Vagina (tissue), 2 donors: ENCODE measurements at regions not wholly inside any gene's neighbourhood (a gene's known extent, or its start where the extent isn't known, plus 50 kb on each side); places are given as distances from the start of the nearest gene placed in this dataset.

Experiments
- DNase-seq, 2 donors: peaks; one replicate each; pipeline ENCODE4 v3.0.0-alpha.2; 2017; ENCODE audit errors: extremely low spot score in 2 of 2
- H3K27ac ChIP-seq: fragments of 200-600 bp; sonication (generic); one replicate; pipeline ENCODE4 v1.5.1; 2019
- H3K27me3 ChIP-seq: fragments of 200-600 bp; sonication (generic); one replicate; pipeline ENCODE4 v1.5.1; 2019
- H3K36me3 ChIP-seq, 2 donors: fragments of 200-600 bp; sonication (generic); one replicate each; pipeline ENCODE4 v1.5.1; 2017 to 2019
- H3K4me1 ChIP-seq: fragments of 200-600 bp; sonication (generic); one replicate; pipeline ENCODE4 v1.5.1; 2019
- H3K4me3 ChIP-seq, 2 donors: fragments of 200-600 bp; sonication (generic); 1 replicate in 1 of 2; 2 replicates in 1 of 2; pipeline ENCODE4 v1.5.1; 2016 to 2019
- H3K9me3 ChIP-seq: fragments of 200-600 bp; sonication (generic); one replicate; pipeline ENCODE4 v1.5.1; 2019
- CTCF ChIP-seq, 3 experiments: fragments of 450-650 bp in 2 of 3; fragments of 200-600 bp in 1 of 3; sonication (generic) in 1 of 3; IDR thresholded peaks; one replicate each; pipeline ENCODE4 v1.5.1; 2017 to 2019; ENCODE audit warnings: antibody characterized with exemption in 3 of 3, mild to moderate bottlenecking in 2 of 3, moderate library complexity in 2 of 3
- POLR2A ChIP-seq, 2 donors: fragments of 450-650 bp; IDR thresholded peaks; one replicate each; pipeline ENCODE4 v1.6.1; 2017; ENCODE audit warnings: antibody characterized with exemption in 2 of 2, mild to moderate bottlenecking in 2 of 2, moderate library complexity in 2 of 2
- POLR2AphosphoS5 ChIP-seq, 2 donors: sonication (generic); formaldehyde crosslinking; IDR thresholded peaks; one replicate each; pipeline ENCODE4 v1.9.0; 2017; ENCODE audit warnings: antibody characterized with exemption in 2 of 2, mild to moderate bottlenecking in 2 of 2, low read depth in 1 of 2; ENCODE audit not compliant: insufficient read depth in 1 of 2
- intact Hi-C: fragments of 100-400 bp; cut with DNase I; formaldehyde crosslinking; loops from one replicate; pipeline ENCODE4 v1.15.1; 2023

GRCh38 chr10:35843524-35844181 is 201.6 kb upstream of the FZD8 start:
- no peaks in the 10 kb centered on the region for H3K27me3 ChIP-seq
- intact Hi-C loops = no loop called here
- H3K4me1 ChIP-seq = no peaks in the 10 kb centered on the region
- no peak for DNase-seq
- H3K36me3 ChIP-seq = no peaks in the 10 kb centered on the region
- H3K4me3 ChIP-seq = no peak overlapping the region
- H3K9me3 ChIP-seq = no peaks in the 10 kb centered on the region
- TF ChIP-seq CTCF (IDR thresholded peaks at IDR 0.05) (no peak), POLR2A (IDR thresholded peaks at IDR 0.05) (no peak), POLR2AphosphoS5 (IDR thresholded peaks at IDR 0.05; ENCODE audit: insufficient read depth in 1 of 2, low read depth in 1 of 2) (no peak)
- no peak overlapping the region for H3K27ac ChIP-seq

- H3K27me3 ChIP-seq = no peaks in the 10 kb centered on the region
- intact Hi-C loops = no loop called here
- no peaks in the 10 kb centered on the region for H3K4me1 ChIP-seq
- H3K9me3 ChIP-seq = no peaks in the 10 kb centered on the region
- no peak overlapping the region for H3K27ac ChIP-seq
- no peak for DNase-seq
- no peak overlapping the region for H3K4me3 ChIP-seq
- no peak for TF ChIP-seq CTCF (IDR thresholded peaks at IDR 0.05)
- TF ChIP-seq POLR2A (IDR thresholded peaks at IDR 0.05) = no peak
- no peak for TF ChIP-seq POLR2AphosphoS5 (IDR thresholded peaks at IDR 0.05; ENCODE audit: insufficient read depth in 1 of 2, low read depth in 1 of 2)
- H3K36me3 ChIP-seq = no peaks in the 10 kb centered on the region
Measured at GRCh38 chr10:35838054-35838453, 196.0 kb upstream of the FZD8 start.

- no peak overlapping the region for H3K4me3 ChIP-seq
- intact Hi-C loops = no loop called here
- H3K27ac ChIP-seq = no peak overlapping the region
- H3K36me3 ChIP-seq = no peaks in the 10 kb centered on the region
- no peaks in the 10 kb centered on the region for H3K27me3 ChIP-seq
- H3K9me3 ChIP-seq = no peaks in the 10 kb centered on the region
- DNase-seq = no peak
- TF ChIP-seq CTCF (IDR thresholded peaks at IDR 0.05) (no peak), POLR2A (IDR thresholded peaks at IDR 0.05) (no peak), POLR2AphosphoS5 (IDR thresholded peaks at IDR 0.05; ENCODE audit: insufficient read depth in 1 of 2, low read depth in 1 of 2) (no peak)
- no peaks in the 10 kb centered on the region for H3K4me1 ChIP-seq
Measured at GRCh38 chr10:35835545-35835944, 193.4 kb upstream of the FZD8 start.

- no peak for DNase-seq
- Histone ChIP-seq H3K27me3 (no peaks in the 10 kb centered on the region), H3K36me3 (no peaks in the 10 kb centered on the region), H3K4me1 (no peaks in the 10 kb centered on the region), H3K27ac (no peak overlapping the region), H3K4me3 (no peak overlapping the region), H3K9me3 (no peaks in the 10 kb centered on the region)
- intact Hi-C loops = no loop called here
- TF ChIP-seq POLR2A (IDR thresholded peaks at IDR 0.05) = no peak
- no peak for TF ChIP-seq CTCF (IDR thresholded peaks at IDR 0.05)
- no peak for TF ChIP-seq POLR2AphosphoS5 (IDR thresholded peaks at IDR 0.05; ENCODE audit: insufficient read depth in 1 of 2, low read depth in 1 of 2)
Measured at GRCh38 chr10:35834877-35835494, 192.9 kb upstream of the FZD8 start.

GRCh38 chr10:35827783-35828182 is 185.7 kb upstream of the FZD8 start:
- H3K36me3 ChIP-seq = no peaks in the 10 kb centered on the region
- TF ChIP-seq POLR2A (IDR thresholded peaks at IDR 0.05) (no peak), POLR2AphosphoS5 (IDR thresholded peaks at IDR 0.05; ENCODE audit: insufficient read depth in 1 of 2, low read depth in 1 of 2) (no peak), CTCF (IDR thresholded peaks at IDR 0.05) (no peak)
- H3K4me1 ChIP-seq = no peaks in the 10 kb centered on the region
- intact Hi-C loops = no loop called here
- no peak overlapping the region for H3K4me3 ChIP-seq
- DNase-seq = no peak
- H3K9me3 ChIP-seq = no peaks in the 10 kb centered on the region
- H3K27me3 ChIP-seq = no peaks in the 10 kb centered on the region
- H3K27ac ChIP-seq = no peak overlapping the region
